GM18508 (cell line): ENCODE measurements at regions not wholly inside any gene's neighbourhood (a gene's known extent, or its start where the extent isn't known, plus 50 kb on each side); places are given as distances from the start of the nearest gene placed in this dataset.

ENCODE experiments used
- ATAC-seq: cut with Tn5 transposase; IDR thresholded peaks from one replicate; pipeline ENCODE4 v1.9.1; 2021; ENCODE audit warnings: moderate number of reproducible peaks; ENCODE audit not compliant: insufficient read depth, unreplicated experiment

DNA sequence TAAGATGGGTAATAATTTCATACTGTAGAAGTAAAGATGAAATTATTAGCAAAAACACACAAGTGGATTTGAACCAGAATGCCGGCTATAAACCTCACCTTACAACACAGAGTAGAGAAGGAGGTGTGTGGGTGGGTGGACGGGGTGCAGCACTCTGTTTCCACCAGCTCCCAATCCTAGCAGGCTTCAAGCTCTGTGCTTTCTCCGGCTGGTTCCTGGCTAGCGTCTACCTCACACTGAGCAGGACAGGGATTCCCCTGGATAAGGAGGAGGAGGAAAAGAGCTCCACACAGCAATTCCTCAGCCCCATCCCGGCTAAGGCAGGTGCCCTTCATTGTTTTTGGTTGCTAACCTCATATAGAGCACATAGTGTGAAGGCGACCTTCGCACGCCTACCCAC, 453.3 kb downstream of the C6orf118 start:
- ATAC-seq = no peak

DNA sequence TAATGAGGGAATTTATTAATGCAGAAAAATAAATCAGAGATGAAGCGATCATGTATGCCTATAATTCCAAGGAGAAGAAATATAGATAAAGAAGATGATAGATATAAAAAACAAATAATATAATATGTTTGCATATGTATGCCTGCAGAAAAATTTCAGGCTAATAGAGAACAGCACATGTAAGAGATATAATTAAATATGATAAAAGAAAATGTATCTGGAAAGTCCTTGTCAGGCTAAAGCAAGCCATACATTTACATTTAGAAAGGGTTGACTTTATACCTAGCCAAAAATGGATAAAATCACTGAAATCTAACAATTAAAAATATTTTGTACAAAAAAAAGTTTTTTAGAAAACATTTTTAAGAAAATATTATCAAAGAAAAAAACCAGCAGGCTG, 454.1 kb downstream of the C6orf118 start:
- ATAC-seq = no peak

DNA sequence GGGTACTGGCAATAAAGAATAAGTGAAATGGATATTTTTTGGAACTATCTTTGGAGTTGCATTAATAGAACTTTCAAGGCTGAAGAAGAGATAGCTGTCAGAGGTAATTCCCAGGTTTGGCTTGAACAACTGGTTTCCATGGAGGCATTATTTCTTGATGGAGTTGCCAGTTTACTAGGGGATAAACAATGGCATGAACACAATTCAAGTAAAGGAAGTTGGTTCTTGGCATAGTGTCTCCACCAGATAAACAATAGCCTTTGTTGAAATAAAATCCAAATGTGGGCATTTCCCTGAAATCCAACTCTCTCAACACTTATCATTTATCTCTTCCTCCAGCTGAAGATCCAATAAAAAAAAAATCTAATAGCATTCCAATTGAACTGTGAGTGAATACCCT, 454.9 kb downstream of the C6orf118 start:
- ATAC-seq = no peak

DNA sequence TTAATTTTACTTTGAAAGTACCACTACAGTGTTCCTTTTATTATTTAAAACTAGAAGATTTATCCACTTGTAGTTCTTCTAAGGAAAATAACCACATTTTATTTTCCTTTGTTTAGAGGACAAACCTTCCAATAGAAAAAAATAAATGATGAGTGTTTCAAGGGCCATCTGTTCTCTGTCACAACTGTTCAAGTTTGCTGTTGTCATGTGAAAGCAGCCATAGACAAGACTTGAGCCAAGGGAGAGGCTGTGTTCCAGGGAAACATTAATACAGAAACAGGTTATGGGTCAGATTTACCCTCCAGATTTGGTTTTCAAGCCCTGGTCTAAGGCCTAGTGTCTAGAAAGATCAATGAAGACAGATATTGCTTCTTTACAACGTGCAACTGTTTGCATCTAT, 463.6 kb downstream of the C6orf118 start:
- no peak for ATAC-seq

DNA sequence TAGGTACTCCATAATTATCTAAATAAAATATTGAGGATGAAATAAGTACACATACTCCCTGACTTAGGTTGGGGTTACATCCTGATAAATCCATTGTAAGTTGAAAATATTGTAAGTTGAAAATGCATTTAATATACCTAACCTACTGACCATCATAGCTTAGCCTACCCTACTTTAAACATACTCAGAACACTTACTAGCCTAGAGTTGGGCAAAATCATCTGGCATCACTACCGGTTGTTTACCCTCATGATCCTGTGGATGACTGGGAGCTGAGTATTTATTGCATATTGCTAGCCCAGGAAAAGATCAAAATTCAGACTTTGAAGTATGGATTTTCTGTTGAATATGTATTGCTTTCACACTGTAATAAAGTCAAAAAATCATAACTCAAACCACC, 467.3 kb downstream of the C6orf118 start:
- ATAC-seq = no peak

DNA sequence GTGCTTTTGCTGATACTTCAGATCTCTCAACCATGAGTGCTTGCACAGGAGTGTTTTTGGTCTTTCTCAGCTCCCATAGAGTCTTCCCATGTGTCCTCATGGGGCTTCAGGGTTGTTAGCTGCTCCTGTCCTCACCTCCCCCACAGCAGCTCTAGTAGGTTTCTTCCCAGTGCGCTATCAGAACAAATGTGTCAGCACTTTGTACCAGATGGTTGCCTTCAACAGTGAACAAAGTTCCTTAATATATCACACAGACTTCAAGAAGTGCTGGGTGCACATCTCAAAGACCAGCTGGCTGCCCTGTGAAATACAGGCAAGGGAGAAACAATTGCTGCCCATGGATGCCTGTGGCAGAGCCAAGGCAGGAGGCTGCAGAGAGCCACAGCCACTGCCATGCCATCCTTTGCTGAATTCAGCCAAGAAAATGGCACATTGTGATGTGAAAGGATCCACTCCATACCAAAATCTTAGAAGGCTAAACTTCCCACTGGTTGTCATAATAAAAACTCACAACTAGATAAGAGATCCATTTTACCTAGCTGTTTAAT, 471.3 kb downstream of the C6orf118 start:
- no peak for ATAC-seq

DNA sequence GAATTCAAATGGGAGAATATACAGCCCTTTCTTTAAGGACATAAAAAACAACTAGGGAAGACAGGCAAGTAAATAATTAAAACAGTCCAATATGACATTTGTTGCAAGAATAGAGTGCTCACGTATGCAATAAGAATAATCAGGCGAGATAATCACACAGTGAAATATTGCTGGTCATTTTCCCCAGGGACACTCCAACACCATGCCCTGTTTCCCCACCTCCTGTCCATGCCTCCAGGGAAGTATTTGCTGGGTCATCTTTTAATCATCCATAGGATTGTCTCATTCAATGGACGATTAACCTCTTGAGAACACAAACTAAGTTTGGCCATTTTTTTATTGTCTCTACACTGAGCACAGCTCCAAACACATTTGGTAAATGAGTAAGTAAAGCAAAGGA, 472.9 kb downstream of the C6orf118 start:
- no peak for ATAC-seq

DNA sequence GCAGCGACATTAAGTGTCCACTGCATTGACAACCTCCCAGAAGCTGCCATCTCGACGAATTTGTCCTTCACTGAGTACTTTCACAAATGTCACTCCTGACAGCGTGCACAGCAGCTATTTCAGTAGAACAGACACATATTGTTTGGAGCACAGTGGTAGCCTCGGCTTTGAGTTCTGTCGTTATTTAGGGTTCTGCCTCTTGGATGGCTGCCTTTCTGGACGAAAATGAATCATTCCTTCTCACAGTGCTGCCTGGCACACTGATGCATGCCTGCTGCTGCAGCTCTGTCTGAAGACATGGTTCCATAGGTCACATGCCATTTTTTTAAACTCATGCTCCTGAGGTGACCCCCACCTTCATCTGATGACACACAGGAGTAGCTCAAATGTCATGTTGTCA, 477.0 kb downstream of the C6orf118 start:
- no peak for ATAC-seq

DNA sequence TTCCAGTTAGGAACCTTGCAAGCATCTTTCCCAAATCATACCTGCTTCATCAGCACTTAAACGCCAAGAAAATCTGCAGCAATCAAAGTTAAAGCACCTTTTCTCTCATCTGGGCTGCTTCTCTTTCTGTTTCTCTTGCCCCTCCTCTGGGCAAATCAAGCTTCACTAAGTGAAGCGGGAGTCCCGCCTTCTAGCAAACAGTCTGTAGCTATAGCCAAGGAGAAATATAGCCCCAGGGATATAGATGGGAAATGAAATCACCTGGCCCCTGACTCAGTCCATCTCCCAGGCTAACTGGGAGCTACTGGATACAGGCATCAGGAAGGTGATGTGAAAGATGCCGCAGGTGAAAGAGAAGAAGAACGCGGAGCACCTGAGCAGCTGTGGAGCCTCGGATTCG, 481.9 kb downstream of the C6orf118 start:
- no peak for ATAC-seq

DNA sequence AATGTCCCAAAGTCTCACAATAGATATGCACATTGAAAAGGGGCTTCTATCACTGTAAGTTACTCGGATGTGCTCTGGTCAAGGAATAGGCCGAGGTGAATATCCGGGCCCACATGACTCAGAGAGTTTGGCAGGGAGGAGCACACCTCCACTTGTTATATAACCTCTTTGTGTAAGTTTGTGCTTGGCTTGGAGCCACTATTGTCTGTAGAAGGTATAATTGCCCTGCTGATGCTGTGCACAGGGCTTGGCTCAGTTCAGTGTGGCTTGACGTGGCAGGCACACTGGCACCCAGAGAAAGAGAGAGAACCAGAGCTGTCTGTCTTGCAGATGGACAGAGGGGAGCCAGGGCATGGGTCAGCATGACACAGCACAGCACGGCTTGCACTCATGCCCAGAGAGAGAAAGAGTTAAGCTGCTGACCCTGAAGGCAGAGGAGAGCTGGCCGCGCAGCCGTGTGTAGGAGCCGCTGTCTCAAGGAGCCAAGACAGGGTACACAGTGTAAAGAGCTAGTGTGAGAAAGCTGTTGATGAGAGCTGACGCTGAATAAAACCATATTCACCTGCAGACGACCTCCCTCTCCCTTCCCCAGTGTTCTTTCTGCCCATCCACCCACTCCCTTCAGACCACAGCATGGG, 482.5 kb downstream of the C6orf118 start:
- no peak for ATAC-seq

DNA sequence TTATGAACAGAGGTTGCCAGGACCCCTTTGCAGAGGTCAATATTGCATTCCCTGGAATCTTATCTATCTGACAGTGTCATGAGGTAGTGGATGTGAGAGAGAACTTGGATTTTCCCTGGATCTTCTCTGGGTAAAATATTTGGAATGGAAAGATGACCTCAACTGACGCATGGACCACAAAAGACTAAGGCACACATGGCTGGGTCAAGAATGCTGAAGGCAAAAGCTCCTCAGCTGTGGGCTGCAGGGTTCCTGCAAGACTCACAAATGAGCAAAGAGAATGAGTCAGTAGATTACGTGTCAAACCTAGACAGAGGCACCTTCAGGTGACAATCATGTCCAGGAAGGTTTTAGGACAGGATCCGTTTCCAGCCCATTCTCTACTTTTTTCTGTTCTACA, 484.0 kb downstream of the C6orf118 start:
- ATAC-seq = no peak

DNA sequence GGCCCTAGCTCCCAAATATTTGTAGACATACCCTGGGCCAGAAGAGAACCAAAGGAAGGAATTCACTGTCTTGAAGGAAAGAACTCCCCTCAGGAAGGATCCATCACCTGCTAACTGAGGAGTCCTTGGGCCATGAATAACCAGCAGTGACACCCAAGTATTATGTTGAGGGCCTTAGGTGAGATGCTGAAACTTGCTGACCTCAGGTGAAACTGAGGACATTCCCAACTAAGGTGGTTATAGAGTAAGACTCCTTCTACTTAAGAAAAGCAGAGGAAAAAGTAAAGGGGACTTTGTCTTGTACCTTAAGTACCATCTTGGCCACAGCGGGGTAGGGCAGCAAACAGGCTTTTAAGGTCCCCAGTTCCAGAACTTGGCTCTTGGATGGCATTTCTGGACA, 491.7 kb downstream of the C6orf118 start:
- no peak for ATAC-seq

DNA sequence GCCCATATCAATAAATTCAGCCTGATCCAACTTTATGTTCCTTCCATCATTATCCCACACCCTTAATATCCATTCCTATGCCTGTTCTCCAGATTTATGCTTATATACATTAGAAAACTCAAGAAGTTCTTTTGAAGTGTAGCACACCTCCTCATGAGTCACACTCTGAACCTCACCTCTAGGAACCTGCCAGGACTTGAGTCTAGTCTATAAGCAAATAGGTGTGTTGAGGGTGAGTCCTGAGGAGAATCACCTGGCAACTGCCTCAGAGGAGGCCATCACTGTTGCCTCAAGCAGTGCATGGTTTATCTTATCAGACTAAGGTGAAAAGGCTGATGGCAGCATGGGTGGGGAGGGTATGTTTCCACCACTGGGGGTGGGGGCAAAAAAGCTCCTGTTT, 496.7 kb downstream of the C6orf118 start:
- ATAC-seq = no peak

DNA sequence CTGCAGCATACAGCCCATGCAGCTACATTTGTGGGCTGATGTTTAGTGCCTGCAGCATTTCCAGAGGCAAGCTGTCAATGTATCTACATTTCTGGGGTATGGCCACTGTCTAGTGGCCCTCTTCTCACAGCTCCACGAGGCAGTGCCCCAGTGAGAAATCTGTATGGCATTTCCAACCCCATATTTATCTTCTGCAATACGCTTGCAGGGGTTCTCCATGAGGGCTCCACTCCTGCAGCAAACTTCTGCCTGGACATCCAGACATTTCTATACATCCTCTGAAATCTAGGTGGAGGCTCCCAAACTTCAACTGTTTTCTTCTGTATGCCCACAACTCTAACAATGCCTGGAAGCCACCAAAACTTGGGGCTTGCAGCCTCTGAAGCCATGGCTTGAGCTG, 502.3 kb downstream of the C6orf118 start:
- no peak for ATAC-seq

DNA sequence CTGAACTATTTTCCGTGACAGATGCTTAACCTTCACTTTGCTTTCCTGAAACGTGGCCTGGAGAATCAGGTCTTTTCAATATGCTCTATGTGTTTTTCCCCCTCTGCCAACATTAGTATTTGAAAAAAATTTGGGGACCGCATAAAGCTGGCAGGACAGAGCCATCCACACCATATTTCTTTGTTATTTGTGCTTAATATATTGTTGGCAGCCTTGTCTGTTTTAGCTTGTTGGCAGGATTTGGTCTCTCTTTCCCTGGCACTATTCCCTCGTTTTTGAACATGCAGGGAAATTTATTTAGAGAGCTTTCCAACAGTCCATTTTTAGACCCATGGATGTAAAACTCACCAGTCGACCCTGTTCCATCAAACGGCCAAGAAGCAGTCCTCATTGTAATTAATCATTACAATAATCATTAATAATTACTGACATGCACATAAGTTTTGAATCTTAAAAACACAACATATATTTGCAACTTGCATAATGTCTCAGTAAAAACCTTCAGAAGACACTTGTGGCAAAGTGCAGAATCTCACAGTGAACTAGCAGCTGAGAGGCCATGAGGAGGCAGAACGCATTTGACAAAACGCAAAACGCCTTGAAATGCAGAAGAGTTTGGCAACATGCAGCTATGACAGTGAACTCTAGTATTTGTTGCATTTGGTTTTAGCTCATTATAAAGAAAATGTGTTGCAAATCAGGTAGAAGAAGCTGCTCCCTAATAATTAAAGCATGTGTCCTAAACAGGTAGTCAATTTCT, 514.2 kb downstream of the C6orf118 start:
- ATAC-seq = no peak

DNA sequence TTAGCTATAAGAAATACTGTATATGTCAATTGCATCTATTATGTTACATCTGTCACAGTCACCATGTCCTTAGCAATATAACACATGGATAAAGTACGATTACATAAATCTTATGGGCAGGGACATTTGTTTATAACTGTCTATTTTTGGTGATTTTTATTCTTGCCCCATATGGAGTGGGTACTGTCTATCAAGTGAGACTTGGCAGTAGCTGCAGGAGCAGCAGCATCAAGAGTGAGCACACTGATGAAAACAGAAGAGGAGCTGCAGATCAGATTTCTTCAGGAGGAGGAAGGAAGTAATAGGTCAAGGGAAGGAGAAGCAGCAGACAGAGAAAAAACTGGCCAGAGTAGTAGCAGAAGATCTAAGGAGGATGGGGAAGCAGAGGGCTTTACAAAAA, 516.7 kb downstream of the C6orf118 start:
- ATAC-seq = no peak

DNA sequence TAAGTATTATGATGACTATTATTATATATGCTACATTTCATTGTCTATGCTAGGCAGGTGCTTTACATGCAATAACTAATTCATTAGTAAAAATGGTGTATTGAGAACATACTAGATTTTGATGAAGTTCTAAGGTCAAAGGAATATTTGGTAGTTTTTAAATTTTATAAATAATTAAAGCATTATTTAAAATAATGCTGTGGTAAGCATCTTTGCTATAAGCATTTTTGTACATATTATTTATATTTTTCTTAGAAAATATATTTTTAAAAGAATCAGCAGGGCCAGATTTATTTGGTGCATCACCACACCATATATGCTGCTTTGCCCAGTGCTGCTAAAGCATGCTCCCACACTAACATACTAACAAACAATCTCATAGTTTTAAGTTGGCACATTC, 517.9 kb downstream of the C6orf118 start:
- ATAC-seq = no peak

DNA sequence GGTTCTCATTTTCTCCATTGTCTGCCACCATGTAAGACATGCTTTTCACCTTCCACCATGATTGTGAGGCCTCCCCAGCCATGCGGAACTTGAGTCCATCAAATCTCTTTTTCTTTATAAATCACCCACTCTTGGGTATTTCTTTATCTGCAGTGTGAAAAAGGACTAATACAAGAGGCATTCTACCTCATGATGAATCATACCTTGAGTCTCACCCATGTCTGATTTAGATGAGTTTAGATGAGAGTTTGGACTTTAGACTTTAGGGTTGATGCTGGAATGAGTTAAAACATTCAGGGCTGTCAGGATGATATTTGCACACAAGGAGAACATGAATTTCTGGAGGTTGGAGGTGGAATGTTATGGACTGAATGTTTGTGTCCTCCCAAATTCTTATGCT, 545.6 kb downstream of the C6orf118 start:
- ATAC-seq = no peak

DNA sequence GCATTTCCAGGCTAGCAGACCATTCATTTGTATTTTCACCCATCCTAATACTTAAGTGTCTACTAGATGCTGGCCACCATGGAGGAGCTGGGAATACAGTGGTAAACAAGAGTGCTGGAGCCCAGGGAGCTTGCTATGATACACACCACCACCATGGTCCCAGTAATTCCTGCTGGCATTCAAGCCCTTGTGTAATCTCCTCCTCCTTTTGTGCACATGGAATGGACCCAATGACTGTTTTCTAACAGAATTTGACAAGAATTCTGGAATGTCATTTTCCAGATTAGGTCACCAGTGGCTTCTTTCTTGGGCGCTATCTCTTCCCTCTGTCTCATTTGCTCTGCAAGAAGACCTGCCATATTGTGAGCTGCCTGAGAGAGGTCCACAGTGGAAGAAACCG, 552.0 kb downstream of the C6orf118 start:
- no peak for ATAC-seq

DNA sequence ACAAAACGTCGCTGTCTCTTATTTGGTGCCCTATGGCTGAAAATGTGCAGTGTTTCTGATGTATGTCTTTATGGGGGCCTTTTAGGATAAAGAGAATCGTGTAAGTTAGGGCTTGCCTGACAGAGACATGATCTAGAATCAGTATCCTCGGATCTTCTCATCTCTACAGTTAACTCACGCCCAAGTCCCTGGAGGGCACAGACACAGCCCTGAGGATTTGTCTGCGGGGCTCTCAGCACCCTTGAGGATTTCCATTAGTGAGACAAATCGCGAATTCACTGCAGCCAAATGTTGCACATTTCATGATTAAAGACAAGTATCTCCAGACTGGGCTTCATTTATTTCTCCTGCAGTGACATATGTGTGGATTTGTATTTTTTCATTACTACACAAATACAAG, 552.7 kb downstream of the C6orf118 start:
- no peak for ATAC-seq

DNA sequence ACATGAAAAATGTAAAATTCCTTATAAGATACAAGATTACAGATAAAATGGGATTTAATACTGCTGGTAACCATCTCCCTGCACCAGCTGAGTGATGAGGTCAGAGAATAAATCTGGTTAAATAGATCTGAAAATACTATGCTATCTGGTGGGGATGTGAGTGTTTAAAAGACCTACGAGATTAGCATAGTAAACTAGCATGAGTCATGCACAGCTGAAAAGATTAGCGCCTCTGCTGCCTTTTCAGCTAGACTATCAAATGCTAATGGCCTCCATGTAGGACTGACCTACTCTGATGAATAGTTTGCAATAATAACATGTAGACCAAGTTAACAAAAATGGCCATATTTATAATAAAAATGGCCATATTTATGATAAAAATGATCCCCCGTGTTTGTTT, 553.3 kb downstream of the C6orf118 start:
- ATAC-seq = no peak

DNA sequence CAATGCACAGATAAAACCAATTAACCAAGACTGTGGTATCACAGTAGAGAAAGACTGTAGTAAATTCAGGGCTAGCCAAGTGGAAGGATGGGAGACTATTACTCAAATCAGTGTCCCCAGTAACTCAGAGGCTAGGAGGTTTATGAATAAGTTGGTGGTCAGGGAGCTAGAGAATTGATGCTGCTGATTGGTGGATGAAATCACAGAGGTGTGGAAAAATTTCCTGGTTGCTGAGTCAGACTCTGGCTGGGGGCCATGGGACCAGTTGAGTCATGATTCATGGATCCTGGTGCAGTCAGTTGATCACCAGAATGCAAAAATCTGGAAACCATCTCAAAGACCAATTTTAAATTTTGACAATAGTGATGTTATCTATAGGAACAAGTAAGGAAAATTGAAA, 555.9 kb downstream of the C6orf118 start:
- no peak for ATAC-seq
